ENCODE measurements at regions not wholly inside any gene's neighbourhood (a gene's known extent, or its start where the extent isn't known, plus 50 kb on each side); places are given as distances from the start of the nearest gene placed in this dataset.

GRCh38 chr20:1757606-1758512 is 100.3 kb upstream of the SIRPG start:
- H3K9me3 ChIP-seq, result no peaks in the 10 kb centered on the region
- no peaks in the 10 kb centered on the region for H3K36me3 ChIP-seq
- H3K4me1 ChIP-seq, result no peaks in the 10 kb centered on the region
- no peaks in the 10 kb centered on the region for H3K27me3 ChIP-seq
- DNase-seq, result no peak
- TF ChIP-seq CTCF (IDR thresholded peaks at IDR 0.05; ENCODE audit: low read depth, low read length), result no peak
- no peak overlapping the region for H3K4me3 ChIP-seq (ENCODE audit: low read depth, low read length)

- DNase-seq, result no peak
- Histone ChIP-seq H3K36me3 (no peaks in the 10 kb centered on the region), H3K4me1 (no peaks in the 10 kb centered on the region), H3K9me3 (no peaks in the 10 kb centered on the region), H3K4me3 (ENCODE audit: low read depth, low read length) (no peak overlapping the region), H3K27me3 (no peaks in the 10 kb centered on the region)
- no peak for TF ChIP-seq CTCF (IDR thresholded peaks at IDR 0.05; ENCODE audit: low read depth, low read length)
Observed at GRCh38 chr20:1757072-1757471, 99.5 kb upstream of the SIRPG start.

- Histone ChIP-seq H3K9me3 (no peaks in the 10 kb centered on the region), H3K36me3 (no peaks in the 10 kb centered on the region), H3K4me3 (ENCODE audit: low read depth, low read length) (no peak overlapping the region), H3K27me3 (no peaks in the 10 kb centered on the region), H3K4me1 (no peaks in the 10 kb centered on the region)
- no peak for TF ChIP-seq CTCF (IDR thresholded peaks at IDR 0.05; ENCODE audit: low read depth, low read length)
- DNase-seq, result no peak
Observed at GRCh38 chr20:1754749-1755148, 97.2 kb upstream of the SIRPG start.

GRCh38 chr20:1754306-1754705 is 96.7 kb upstream of the SIRPG start:
- Histone ChIP-seq H3K4me1 (no peaks in the 10 kb centered on the region; the same call in 1 of the 2 replicates), H3K4me3 (ENCODE audit: low read depth, low read length) (no peak overlapping the region)
- no peak for TF ChIP-seq CTCF (IDR thresholded peaks at IDR 0.05; ENCODE audit: low read depth, low read length)

GRCh38 chr20:1752045-1752444 is 94.5 kb upstream of the SIRPG start:
- peaks cover 4% of the 10 kb centered on the region for H3K4me1 ChIP-seq
- no peaks in the 10 kb centered on the region for H3K36me3 ChIP-seq
- no peak for TF ChIP-seq CTCF (IDR thresholded peaks at IDR 0.05; ENCODE audit: low read depth, low read length)
- H3K9me3 ChIP-seq, result no peaks in the 10 kb centered on the region
- H3K4me3 ChIP-seq (ENCODE audit: low read depth, low read length), result no peak overlapping the region
- DNase-seq, result no peak
- H3K27me3 ChIP-seq, result no peaks in the 10 kb centered on the region

More at GRCh38 chr20:1754306-1754705, 96.7 kb upstream of the SIRPG start:
- no peak for DNase-seq
- Histone ChIP-seq H3K27me3 (no peaks in the 10 kb centered on the region), H3K36me3 (no peaks in the 10 kb centered on the region), H3K9me3 (no peaks in the 10 kb centered on the region)

GRCh38 chr20:1748777-1749176 is 91.2 kb upstream of the SIRPG start:
- Histone ChIP-seq H3K4me1 (peaks cover 4% of the 10 kb centered on the region), H3K4me3 (ENCODE audit: low read depth, low read length) (no peak overlapping the region), H3K36me3 (no peaks in the 10 kb centered on the region), H3K9me3 (no peaks in the 10 kb centered on the region), H3K27me3 (no peaks in the 10 kb centered on the region)
- TF ChIP-seq CTCF (IDR thresholded peaks at IDR 0.05; ENCODE audit: low read depth, low read length), result no peak
- no peak for DNase-seq

All from BE2C (cell line).